ENCODE measurements at regions not wholly inside any gene's neighbourhood (a gene's known extent, or its start where the extent isn't known, plus 50 kb on each side); places are given as distances from the start of the nearest gene placed in this dataset.

DNA sequence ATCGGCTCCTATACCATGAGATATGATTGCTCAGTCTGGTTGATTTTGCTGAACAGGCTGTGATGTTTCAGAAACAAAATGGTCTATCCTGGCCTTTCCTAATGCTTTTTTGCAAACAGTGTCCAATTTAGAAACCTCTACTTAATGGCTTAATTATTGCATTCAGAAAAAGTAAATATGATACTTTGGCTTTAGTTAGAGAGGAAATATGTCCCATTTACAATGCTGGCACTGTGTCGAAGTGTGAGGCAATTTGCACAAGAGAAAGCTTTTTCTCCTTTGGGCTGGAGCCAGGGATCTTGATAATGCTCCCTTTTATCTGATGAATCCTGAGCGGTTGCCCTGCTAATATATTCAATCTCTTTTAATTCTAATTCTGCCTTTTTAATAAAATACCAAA, 418.9 kb downstream of the EPHA4 start:
- TF ChIP-seq, protein P1, sequence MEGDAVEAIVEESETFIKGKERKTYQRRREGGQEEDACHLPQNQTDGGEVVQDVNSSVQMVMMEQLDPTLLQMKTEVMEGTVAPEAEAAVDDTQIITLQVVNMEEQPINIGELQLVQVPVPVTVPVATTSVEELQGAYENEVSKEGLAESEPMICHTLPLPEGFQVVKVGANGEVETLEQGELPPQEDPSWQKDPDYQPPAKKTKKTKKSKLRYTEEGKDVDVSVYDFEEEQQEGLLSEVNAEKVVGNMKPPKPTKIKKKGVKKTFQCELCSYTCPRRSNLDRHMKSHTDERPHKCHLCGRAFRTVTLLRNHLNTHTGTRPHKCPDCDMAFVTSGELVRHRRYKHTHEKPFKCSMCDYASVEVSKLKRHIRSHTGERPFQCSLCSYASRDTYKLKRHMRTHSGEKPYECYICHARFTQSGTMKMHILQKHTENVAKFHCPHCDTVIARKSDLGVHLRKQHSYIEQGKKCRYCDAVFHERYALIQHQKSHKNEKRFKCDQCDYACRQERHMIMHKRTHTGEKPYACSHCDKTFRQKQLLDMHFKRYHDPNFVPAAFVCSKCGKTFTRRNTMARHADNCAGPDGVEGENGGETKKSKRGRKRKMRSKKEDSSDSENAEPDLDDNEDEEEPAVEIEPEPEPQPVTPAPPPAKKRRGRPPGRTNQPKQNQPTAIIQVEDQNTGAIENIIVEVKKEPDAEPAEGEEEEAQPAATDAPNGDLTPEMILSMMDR (conservative IDR thresholded peaks at IDR 0.05; ENCODE audit: low read depth, low read length) = no peak
- TF ChIP-seq EZH2 (IDR thresholded peaks at IDR 0.05; ENCODE audit: low read length, unreplicated experiment) = no peak
- TF ChIP-seq EZH2phosphoT487 (IDR thresholded peaks at IDR 0.05; ENCODE audit: borderline replicate concordance, low read length) = no peak
